ENCODE measurements at regions not wholly inside any gene's neighbourhood (a gene's known extent, or its start where the extent isn't known, plus 50 kb on each side); places are given as distances from the start of the nearest gene placed in this dataset.

- H3K27ac Mint-ChIP-seq: no peak overlapping the region
- H3K9me3 Mint-ChIP-seq: no peaks in the 10 kb centered on the region
- no peaks in the 10 kb centered on the region for H3K36me3 Mint-ChIP-seq (ENCODE audit: low read depth)
- H3K27me3 Mint-ChIP-seq (ENCODE audit: low read depth): no peaks in the 10 kb centered on the region
- no peak overlapping the region for H3K4me3 Mint-ChIP-seq
- DNase-seq (ENCODE audit: low spot score): no peak
- H3K4me1 Mint-ChIP-seq (ENCODE audit: low read depth): no peaks in the 10 kb centered on the region
Measured at GRCh38 chr5:165209101-165209727, 1703.8 kb downstream of the MAT2B start.

- DNase-seq (ENCODE audit: low spot score): no peak
- H3K27me3 Mint-ChIP-seq (ENCODE audit: low read depth): no peaks in the 10 kb centered on the region
- no peak overlapping the region for H3K4me3 Mint-ChIP-seq
- no peaks in the 10 kb centered on the region for H3K36me3 Mint-ChIP-seq (ENCODE audit: low read depth)
- H3K9me3 Mint-ChIP-seq: peaks cover 5% of the 10 kb centered on the region
- no peaks in the 10 kb centered on the region for H3K4me1 Mint-ChIP-seq (ENCODE audit: low read depth)
- H3K27ac Mint-ChIP-seq: no peak overlapping the region
Measured at GRCh38 chr5:165224366-165225045, 1719.1 kb downstream of the MAT2B start.

GRCh38 chr5:165227515-165227914 lies 1722.1 kb downstream of the MAT2B start:
- no peak overlapping the region for H3K27ac Mint-ChIP-seq
- no peaks in the 10 kb centered on the region for H3K36me3 Mint-ChIP-seq (ENCODE audit: low read depth)
- no peaks in the 10 kb centered on the region for H3K4me1 Mint-ChIP-seq (ENCODE audit: low read depth)
- peaks cover 5% of the 10 kb centered on the region for H3K9me3 Mint-ChIP-seq
- no peak overlapping the region for H3K4me3 Mint-ChIP-seq
- no peak for DNase-seq (ENCODE audit: low spot score)
- no peaks in the 10 kb centered on the region for H3K27me3 Mint-ChIP-seq (ENCODE audit: low read depth)

GRCh38 chr5:165228184-165228583 lies 1722.8 kb downstream of the MAT2B start:
- Mint-ChIP-seq H3K4me1 (ENCODE audit: low read depth) (no peaks in the 10 kb centered on the region), H3K4me3 (no peak overlapping the region), H3K27ac (no peak overlapping the region), H3K9me3 (peaks cover 5% of the 10 kb centered on the region), H3K36me3 (ENCODE audit: low read depth) (no peaks in the 10 kb centered on the region), H3K27me3 (ENCODE audit: low read depth) (no peaks in the 10 kb centered on the region)
- DNase-seq (ENCODE audit: low spot score): no peak

GRCh38 chr5:165231821-165232508 lies 1726.5 kb downstream of the MAT2B start:
- Mint-ChIP-seq H3K4me1 (ENCODE audit: low read depth) (no peaks in the 10 kb centered on the region), H3K27ac (no peak overlapping the region), H3K4me3 (no peak overlapping the region), H3K27me3 (ENCODE audit: low read depth) (no peaks in the 10 kb centered on the region), H3K9me3 (no peaks in the 10 kb centered on the region), H3K36me3 (ENCODE audit: low read depth) (no peaks in the 10 kb centered on the region)
- no peak for DNase-seq (ENCODE audit: low spot score)

- H3K9me3 Mint-ChIP-seq: no peaks in the 10 kb centered on the region
- H3K36me3 Mint-ChIP-seq (ENCODE audit: low read depth): no peaks in the 10 kb centered on the region
Measured at GRCh38 chr5:165232509-165233028, 1727.2 kb downstream of the MAT2B start.

GRCh38 chr5:165241811-165242210 lies 1736.4 kb downstream of the MAT2B start:
- H3K9me3 Mint-ChIP-seq: no peaks in the 10 kb centered on the region
- H3K36me3 Mint-ChIP-seq (ENCODE audit: low read depth): no peaks in the 10 kb centered on the region
- H3K27ac Mint-ChIP-seq: no peak overlapping the region
- H3K4me1 Mint-ChIP-seq (ENCODE audit: low read depth): no peaks in the 10 kb centered on the region
- no peak for DNase-seq (ENCODE audit: low spot score)
- H3K4me3 Mint-ChIP-seq: no peak overlapping the region
- no peaks in the 10 kb centered on the region for H3K27me3 Mint-ChIP-seq (ENCODE audit: low read depth)

More at GRCh38 chr5:165232509-165233028, 1727.2 kb downstream of the MAT2B start:
- Mint-ChIP-seq H3K27ac (no peak overlapping the region), H3K4me1 (ENCODE audit: low read depth) (no peaks in the 10 kb centered on the region), H3K4me3 (no peak overlapping the region), H3K27me3 (ENCODE audit: low read depth) (no peaks in the 10 kb centered on the region)
- no peak for DNase-seq (ENCODE audit: low spot score)

- Mint-ChIP-seq H3K4me3 (no peak overlapping the region), H3K36me3 (ENCODE audit: low read depth) (no peaks in the 10 kb centered on the region), H3K9me3 (no peaks in the 10 kb centered on the region), H3K4me1 (ENCODE audit: low read depth) (no peaks in the 10 kb centered on the region), H3K27ac (no peak overlapping the region), H3K27me3 (ENCODE audit: low read depth) (no peaks in the 10 kb centered on the region)
- DNase-seq (ENCODE audit: low spot score): no peak
Measured at GRCh38 chr5:165242646-165243045, 1737.2 kb downstream of the MAT2B start.

- Mint-ChIP-seq H3K36me3 (ENCODE audit: low read depth) (no peaks in the 10 kb centered on the region), H3K27me3 (ENCODE audit: low read depth) (no peaks in the 10 kb centered on the region), H3K9me3 (no peaks in the 10 kb centered on the region), H3K4me1 (ENCODE audit: low read depth) (no peaks in the 10 kb centered on the region), H3K27ac (no peak overlapping the region), H3K4me3 (no peak overlapping the region)
- DNase-seq (ENCODE audit: low spot score): no peak
Measured at GRCh38 chr5:165244407-165244806, 1739.0 kb downstream of the MAT2B start.

- Mint-ChIP-seq H3K27ac (no peak overlapping the region), H3K4me3 (no peak overlapping the region)
Measured at GRCh38 chr5:165258197-165258771, 1752.9 kb downstream of the MAT2B start.

GRCh38 chr5:165260426-165260825 lies 1755.0 kb downstream of the MAT2B start:
- Mint-ChIP-seq H3K27ac (no peak overlapping the region), H3K4me3 (no peak overlapping the region)

More at GRCh38 chr5:165258197-165258771, 1752.9 kb downstream of the MAT2B start:
- Mint-ChIP-seq H3K9me3 (peaks cover 3% of the 10 kb centered on the region), H3K4me1 (ENCODE audit: low read depth) (no peaks in the 10 kb centered on the region), H3K36me3 (ENCODE audit: low read depth) (no peaks in the 10 kb centered on the region), H3K27me3 (ENCODE audit: low read depth) (no peaks in the 10 kb centered on the region)
- no peak for DNase-seq (ENCODE audit: low spot score)

GRCh38 chr5:165263536-165263935 lies 1758.1 kb downstream of the MAT2B start:
- Mint-ChIP-seq H3K27ac (no peak overlapping the region), H3K4me3 (no peak overlapping the region), H3K4me1 (ENCODE audit: low read depth) (no peaks in the 10 kb centered on the region), H3K9me3 (peaks cover 11% of the 10 kb centered on the region), H3K36me3 (ENCODE audit: low read depth) (no peaks in the 10 kb centered on the region), H3K27me3 (ENCODE audit: low read depth) (no peaks in the 10 kb centered on the region)
- DNase-seq (ENCODE audit: low spot score): no peak

More at GRCh38 chr5:165260426-165260825, 1755.0 kb downstream of the MAT2B start:
- Mint-ChIP-seq H3K4me1 (ENCODE audit: low read depth) (no peaks in the 10 kb centered on the region), H3K36me3 (ENCODE audit: low read depth) (no peaks in the 10 kb centered on the region), H3K27me3 (ENCODE audit: low read depth) (no peaks in the 10 kb centered on the region), H3K9me3 (peaks cover 6% of the 10 kb centered on the region)
- no peak for DNase-seq (ENCODE audit: low spot score)

- H3K27ac Mint-ChIP-seq: no peak overlapping the region
- no peaks in the 10 kb centered on the region for H3K36me3 Mint-ChIP-seq (ENCODE audit: low read depth)
- H3K4me1 Mint-ChIP-seq (ENCODE audit: low read depth): no peaks in the 10 kb centered on the region
- no peak for DNase-seq (ENCODE audit: low spot score)
- peaks cover 7% of the 10 kb centered on the region for H3K9me3 Mint-ChIP-seq
- H3K4me3 Mint-ChIP-seq: no peak overlapping the region
- H3K27me3 Mint-ChIP-seq (ENCODE audit: low read depth): no peaks in the 10 kb centered on the region
Measured at GRCh38 chr5:165266939-165267338, 1761.5 kb downstream of the MAT2B start.

GRCh38 chr5:165272436-165272835 lies 1767.0 kb downstream of the MAT2B start:
- Mint-ChIP-seq H3K4me1 (ENCODE audit: low read depth) (no peaks in the 10 kb centered on the region), H3K36me3 (ENCODE audit: low read depth) (no peaks in the 10 kb centered on the region), H3K27ac (no peak overlapping the region), H3K9me3 (peaks cover 8% of the 10 kb centered on the region), H3K27me3 (ENCODE audit: low read depth) (no peaks in the 10 kb centered on the region), H3K4me3 (no peak overlapping the region)
- no peak for DNase-seq (ENCODE audit: low spot score)
